HG03139 (cell line): ENCODE measurements at regions not wholly inside any gene's neighbourhood (a gene's known extent, or its start where the extent isn't known, plus 50 kb on each side); places are given as distances from the start of the nearest gene placed in this dataset.
"Not testable (repeated sequence)": the region's sequence is repeated elsewhere in the genome, so short reads cannot be mapped to it uniquely, and the experiment has no call there.

Source experiments
- ATAC-seq: cut with Tn5 transposase; IDR thresholded peaks from one replicate; pipeline ENCODE4 v1.9.1; 2021; ENCODE audit not compliant: unreplicated experiment

GRCh38 chr6:4224067-4224978 lies 88.9 kb upstream of the ECI2 start:
- ATAC-seq, result no peak

GRCh38 chr6:4220558-4220957 lies 85.2 kb upstream of the ECI2 start:
- ATAC-seq, result no peak

- not testable (repeated sequence) for ATAC-seq
Measured at GRCh38 chr6:4218619-4219317, 83.4 kb upstream of the ECI2 start.

- ATAC-seq, result no peak
Measured at GRCh38 chr6:4212588-4212987, 77.2 kb upstream of the ECI2 start.

GRCh38 chr6:4210629-4211419 lies 75.4 kb upstream of the ECI2 start:
- no peak for ATAC-seq

GRCh38 chr6:4209196-4209595 lies 73.8 kb upstream of the ECI2 start:
- no peak for ATAC-seq

- no peak for ATAC-seq
Measured at GRCh38 chr6:4208158-4208557, 72.8 kb upstream of the ECI2 start.

- not testable (repeated sequence) for ATAC-seq
Measured at GRCh38 chr6:4203642-4204417, 68.5 kb upstream of the ECI2 start.

- ATAC-seq, result no peak
Measured at GRCh38 chr6:4192627-4193026, 57.3 kb upstream of the ECI2 start.

- ATAC-seq, result no peak
Measured at GRCh38 chr6:4192173-4192572, 56.8 kb upstream of the ECI2 start.

GRCh38 chr6:4191271-4191721 lies 55.9 kb upstream of the ECI2 start:
- no peak for ATAC-seq

- ATAC-seq, result no peak
Measured at GRCh38 chr6:4189249-4189648, 53.9 kb upstream of the ECI2 start.

- ATAC-seq, result no peak
Measured at GRCh38 chr6:4188801-4189200, 53.4 kb upstream of the ECI2 start.

GRCh38 chr6:4187480-4187879 lies 52.1 kb upstream of the ECI2 start:
- no peak for ATAC-seq

- ATAC-seq, result no peak
Measured at GRCh38 chr6:4186385-4186784, 51.0 kb upstream of the ECI2 start.

- no peak for ATAC-seq
Measured at GRCh38 chr6:4185846-4186245, 50.5 kb upstream of the ECI2 start.

GRCh38 chr6:4185419-4185818 lies 50.0 kb upstream of the ECI2 start:
- ATAC-seq, result no peak
